ENCODE measurements at regions not wholly inside any gene's neighbourhood (a gene's known extent, or its start where the extent isn't known, plus 50 kb on each side); places are given as distances from the start of the nearest gene placed in this dataset.

- Histone ChIP-seq H3K79me2 (ENCODE audit: control insufficient read depth, insufficient read depth, low read length) (no peaks in the 10 kb centered on the region), H3K27me3 (ENCODE audit: control insufficient read depth, extremely low read depth, insufficient read depth, low read length) (no peaks in the 10 kb centered on the region), H3K4me3 (ENCODE audit: control insufficient read depth in 2 of 3, extremely low read depth in 1 of 3, insufficient read depth in 2 of 3, low read depth in 1 of 3, low read length in 3 of 3) (no peak overlapping the region), H2AFZ (ENCODE audit: control insufficient read depth, low read length) (no peak overlapping the region), H4K20me1 (ENCODE audit: control insufficient read depth, extremely low read depth, insufficient read depth, low read length) (no peaks in the 10 kb centered on the region), H3K36me3 (ENCODE audit: control insufficient read depth in 2 of 2, extremely low read depth in 1 of 2, insufficient read depth in 2 of 2, low read length in 2 of 2) (no peaks in the 10 kb centered on the region), H3K9me3 (ENCODE audit: control insufficient read depth, low read depth, low read length) (no peaks in the 10 kb centered on the region), H3K9ac (ENCODE audit: control insufficient read depth, extremely low read depth, insufficient read depth, low read length) (no peak overlapping the region), H3K4me2 (ENCODE audit: control insufficient read depth, extremely low read depth, insufficient read depth, low read depth, low read length) (no peak overlapping the region), H3K9me1 (ENCODE audit: control insufficient read depth, extremely low read depth, insufficient read depth, low read length) (no peaks in the 10 kb centered on the region), H3K27ac (ENCODE audit: control insufficient read depth, insufficient read depth, low read length) (no peak overlapping the region), H3K4me1 (ENCODE audit: control insufficient read depth, extremely low read depth, insufficient read depth, low read length) (no peaks in the 10 kb centered on the region)
- dilution Hi-C loops (cut with MboI; ENCODE audit: extremely low pct_ligation_motif_present, low sequenced_read_pairs): no loop called here
- FAIRE-seq (no peak), DNase-seq (ENCODE audit: low read depth, low spot score) (no peak)
- no peak for TF ChIP-seq EZH2 (IDR thresholded peaks at IDR 0.05; ENCODE audit: low read length)
- TF ChIP-seq CTCF (optimal IDR thresholded peaks at IDR 0.05 in 1 of 3, IDR thresholded peaks at IDR 0.05 in 1 of 3, conservative IDR thresholded peaks at IDR 0.05 in 1 of 3; ENCODE audit: extremely low read depth in 1 of 3, insufficient read depth in 2 of 3, low read length in 3 of 3): peak in 1 of 3 experiments; percentile 57
Measured at GRCh38 chr7:10412422-10413019, 561.2 kb upstream of the PHF14 start.

GRCh38 chr7:10418985-10419384 lies 554.7 kb upstream of the PHF14 start:
- H3K9me1 ChIP-seq (ENCODE audit: control insufficient read depth, extremely low read depth, insufficient read depth, low read length): no peaks in the 10 kb centered on the region
- DNase-seq (ENCODE audit: low read depth, low spot score) (no peak), FAIRE-seq (no peak)
- H4K20me1 ChIP-seq (ENCODE audit: control insufficient read depth, extremely low read depth, insufficient read depth, low read length): no peaks in the 10 kb centered on the region
- dilution Hi-C loops (cut with MboI; ENCODE audit: extremely low pct_ligation_motif_present, low sequenced_read_pairs): no loop called here
- no peak overlapping the region for H3K9ac ChIP-seq (ENCODE audit: control insufficient read depth, extremely low read depth, insufficient read depth, low read length)
- H3K4me2 ChIP-seq (ENCODE audit: control insufficient read depth, extremely low read depth, insufficient read depth, low read depth, low read length): no peak overlapping the region
- TF ChIP-seq CTCF (optimal IDR thresholded peaks at IDR 0.05 in 1 of 3, IDR thresholded peaks at IDR 0.05 in 1 of 3, conservative IDR thresholded peaks at IDR 0.05 in 1 of 3; ENCODE audit: extremely low read depth in 1 of 3, insufficient read depth in 2 of 3, low read length in 3 of 3) (no peak), EZH2 (IDR thresholded peaks at IDR 0.05; ENCODE audit: low read length) (no peak)
- no peaks in the 10 kb centered on the region for H3K36me3 ChIP-seq (ENCODE audit: control insufficient read depth in 2 of 2, extremely low read depth in 1 of 2, insufficient read depth in 2 of 2, low read length in 2 of 2)
- no peaks in the 10 kb centered on the region for H3K9me3 ChIP-seq (ENCODE audit: control insufficient read depth, low read depth, low read length)
- no peaks in the 10 kb centered on the region for H3K4me1 ChIP-seq (ENCODE audit: control insufficient read depth, extremely low read depth, insufficient read depth, low read length)
- H3K4me3 ChIP-seq (ENCODE audit: control insufficient read depth in 2 of 3, extremely low read depth in 1 of 3, insufficient read depth in 2 of 3, low read depth in 1 of 3, low read length in 3 of 3): no peak overlapping the region
- no peaks in the 10 kb centered on the region for H3K27me3 ChIP-seq (ENCODE audit: control insufficient read depth, extremely low read depth, insufficient read depth, low read length)
- no peak overlapping the region for H2AFZ ChIP-seq (ENCODE audit: control insufficient read depth, low read length)
- no peaks in the 10 kb centered on the region for H3K79me2 ChIP-seq (ENCODE audit: control insufficient read depth, insufficient read depth, low read length)
- H3K27ac ChIP-seq (ENCODE audit: control insufficient read depth, insufficient read depth, low read length): no peak overlapping the region

All from keratinocyte (primary cell).